ENCODE measurements at regions not wholly inside any gene's neighbourhood (a gene's known extent, or its start where the extent isn't known, plus 50 kb on each side); places are given as distances from the start of the nearest gene placed in this dataset.
"Not testable (repeated sequence)": the region's sequence is repeated elsewhere in the genome, so short reads cannot be mapped to it uniquely, and the experiment has no call there.

DNA sequence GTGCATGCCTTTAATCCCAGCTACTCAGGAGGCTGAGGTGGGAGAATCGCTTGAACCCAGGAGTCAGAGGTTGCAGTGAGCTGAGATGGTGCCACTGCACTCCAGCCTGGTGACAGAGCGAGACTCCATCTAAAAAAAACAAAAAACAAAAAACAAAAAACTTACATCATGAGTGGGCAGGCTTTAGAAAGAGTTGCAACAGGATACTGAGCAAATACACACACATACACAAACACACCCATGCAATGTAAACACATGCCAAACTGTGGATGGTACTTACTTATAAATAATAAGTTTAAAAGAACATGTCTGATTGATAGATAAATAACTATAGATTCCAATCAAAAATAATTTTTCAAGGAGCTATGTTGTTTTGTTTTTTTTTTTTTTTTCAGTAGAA lies 481.7 kb upstream of the MARCKS start:
- not testable (repeated sequence) for TF ChIP-seq POLR2AphosphoS5 (IDR thresholded peaks at IDR 0.05; ENCODE audit: borderline replicate concordance, low read depth, low read length); EZH2 (IDR thresholded peaks at IDR 0.05); FOXP2 (optimal IDR thresholded peaks at IDR 0.05; ENCODE audit: control extremely low read depth, extremely low read length, insufficient read depth)

Measured in SK-N-MC (cell line).